ENCODE measurements at regions not wholly inside any gene's neighbourhood (a gene's known extent, or its start where the extent isn't known, plus 50 kb on each side); places are given as distances from the start of the nearest gene placed in this dataset.

DNA sequence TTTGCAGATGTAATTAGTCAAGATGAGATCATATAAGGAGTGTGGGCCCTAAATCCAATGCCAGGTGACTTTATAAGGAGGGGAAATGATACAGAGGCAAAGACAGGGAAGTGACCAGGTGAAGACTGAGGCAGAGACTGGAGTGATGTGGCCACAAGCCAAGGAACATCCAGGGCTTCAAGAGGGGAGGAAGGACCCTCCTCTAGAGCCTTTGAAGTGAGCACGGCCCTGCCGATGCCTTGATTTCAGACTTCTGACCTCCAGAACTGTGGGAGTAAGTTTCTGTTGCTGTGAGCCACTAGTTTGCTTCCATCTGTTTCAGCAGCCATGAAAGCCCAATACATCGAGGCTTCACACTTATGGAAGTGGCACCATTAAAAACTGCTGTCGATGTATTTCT, 78.7 kb downstream of the SHANK2 start:
- WGBS = 91% methylated on average over 4 of the region's 4 CpGs
- no peak for DNase-seq (ENCODE audit: low spot score)
- Histone ChIP-seq H3K36me3 (ENCODE audit: control insufficient read depth in 4 of 4, insufficient read depth in 3 of 4, low read depth in 1 of 4, low read length in 3 of 4) (no peaks in the 10 kb centered on the region), H3K9ac (ENCODE audit: low read depth in 1 of 2, low read length in 2 of 2) (no peak overlapping the region), H3K9me3 (ENCODE audit: control insufficient read depth in 4 of 4, low read length in 3 of 4) (no peaks in the 10 kb centered on the region), H3K4me1 (ENCODE audit: control insufficient read depth in 4 of 4, insufficient read depth in 4 of 4, low read length in 3 of 4) (no peaks in the 10 kb centered on the region), H3K4me3 (ENCODE audit: low read depth in 1 of 3, low read length in 3 of 3) (no peak overlapping the region), H3K27ac (ENCODE audit: low read depth in 1 of 2, low read length in 2 of 2) (no peak overlapping the region), H3K27me3 (ENCODE audit: control insufficient read depth in 4 of 4, insufficient read depth in 4 of 4, low read length in 3 of 4) (no peaks in the 10 kb centered on the region)
- no peak for TF ChIP-seq TAF1 (conservative IDR thresholded peaks at IDR 0.05)
- TF ChIP-seq ATF3 (IDR thresholded peaks at IDR 0.05) = no peak
- TF ChIP-seq CTCF (IDR thresholded peaks at IDR 0.05; ENCODE audit: low read depth, low read length, missing input control) = no peak
- no peak for TF ChIP-seq RXRA (IDR thresholded peaks at IDR 0.05)
- no peak for TF ChIP-seq FOXA2 (IDR thresholded peaks at IDR 0.05)
- TF ChIP-seq YY1 (IDR thresholded peaks at IDR 0.05) = no peak
- no peak for TF ChIP-seq FOXA1 (IDR thresholded peaks at IDR 0.05)
- TF ChIP-seq NR2F2 (IDR thresholded peaks at IDR 0.05) = no peak
- TF ChIP-seq, protein P1, sequence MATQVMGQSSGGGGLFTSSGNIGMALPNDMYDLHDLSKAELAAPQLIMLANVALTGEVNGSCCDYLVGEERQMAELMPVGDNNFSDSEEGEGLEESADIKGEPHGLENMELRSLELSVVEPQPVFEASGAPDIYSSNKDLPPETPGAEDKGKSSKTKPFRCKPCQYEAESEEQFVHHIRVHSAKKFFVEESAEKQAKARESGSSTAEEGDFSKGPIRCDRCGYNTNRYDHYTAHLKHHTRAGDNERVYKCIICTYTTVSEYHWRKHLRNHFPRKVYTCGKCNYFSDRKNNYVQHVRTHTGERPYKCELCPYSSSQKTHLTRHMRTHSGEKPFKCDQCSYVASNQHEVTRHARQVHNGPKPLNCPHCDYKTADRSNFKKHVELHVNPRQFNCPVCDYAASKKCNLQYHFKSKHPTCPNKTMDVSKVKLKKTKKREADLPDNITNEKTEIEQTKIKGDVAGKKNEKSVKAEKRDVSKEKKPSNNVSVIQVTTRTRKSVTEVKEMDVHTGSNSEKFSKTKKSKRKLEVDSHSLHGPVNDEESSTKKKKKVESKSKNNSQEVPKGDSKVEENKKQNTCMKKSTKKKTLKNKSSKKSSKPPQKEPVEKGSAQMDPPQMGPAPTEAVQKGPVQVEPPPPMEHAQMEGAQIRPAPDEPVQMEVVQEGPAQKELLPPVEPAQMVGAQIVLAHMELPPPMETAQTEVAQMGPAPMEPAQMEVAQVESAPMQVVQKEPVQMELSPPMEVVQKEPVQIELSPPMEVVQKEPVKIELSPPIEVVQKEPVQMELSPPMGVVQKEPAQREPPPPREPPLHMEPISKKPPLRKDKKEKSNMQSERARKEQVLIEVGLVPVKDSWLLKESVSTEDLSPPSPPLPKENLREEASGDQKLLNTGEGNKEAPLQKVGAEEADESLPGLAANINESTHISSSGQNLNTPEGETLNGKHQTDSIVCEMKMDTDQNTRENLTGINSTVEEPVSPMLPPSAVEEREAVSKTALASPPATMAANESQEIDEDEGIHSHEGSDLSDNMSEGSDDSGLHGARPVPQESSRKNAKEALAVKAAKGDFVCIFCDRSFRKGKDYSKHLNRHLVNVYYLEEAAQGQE (IDR thresholded peaks at IDR 0.05) = no peak
- TF ChIP-seq SP1 (IDR thresholded peaks at IDR 0.05) = no peak
- no peak for TF ChIP-seq HNF4A (conservative IDR thresholded peaks at IDR 0.05)
- TF ChIP-seq RAD21 (IDR thresholded peaks at IDR 0.05) = no peak

- Histone ChIP-seq H3K27ac (ENCODE audit: low read depth in 1 of 2, low read length in 2 of 2) (no peak overlapping the region), H3K27me3 (ENCODE audit: control insufficient read depth in 4 of 4, insufficient read depth in 4 of 4, low read length in 3 of 4) (no peaks in the 10 kb centered on the region), H3K9ac (ENCODE audit: low read depth in 1 of 2, low read length in 2 of 2) (no peak overlapping the region), H3K4me3 (ENCODE audit: low read depth in 1 of 3, low read length in 3 of 3) (no peak overlapping the region), H3K36me3 (ENCODE audit: control insufficient read depth in 4 of 4, insufficient read depth in 3 of 4, low read depth in 1 of 4, low read length in 3 of 4) (no peaks in the 10 kb centered on the region), H3K4me1 (ENCODE audit: control insufficient read depth in 4 of 4, insufficient read depth in 4 of 4, low read length in 3 of 4) (no peaks in the 10 kb centered on the region), H3K9me3 (ENCODE audit: control insufficient read depth in 4 of 4, low read length in 3 of 4) (no peaks in the 10 kb centered on the region)
- peak; percentile 17 for DNase-seq (ENCODE audit: low spot score)
- TF ChIP-seq FOXA2 (IDR thresholded peaks at IDR 0.05) (no peak), JUND (IDR thresholded peaks at IDR 0.05) (no peak), RXRA (IDR thresholded peaks at IDR 0.05) (no peak)
- 92% methylated on average over 9 of the region's 9 CpGs for WGBS
Observed at GRCh38 chr11:71172680-71173079, 79.7 kb downstream of the SHANK2 start.

- Histone ChIP-seq H3K4me1 (ENCODE audit: control insufficient read depth in 4 of 4, insufficient read depth in 4 of 4, low read length in 3 of 4) (no peaks in the 10 kb centered on the region), H3K36me3 (ENCODE audit: control insufficient read depth in 4 of 4, insufficient read depth in 3 of 4, low read depth in 1 of 4, low read length in 3 of 4) (no peaks in the 10 kb centered on the region), H3K27ac (ENCODE audit: low read depth in 1 of 2, low read length in 2 of 2) (no peak overlapping the region), H3K27me3 (ENCODE audit: control insufficient read depth in 4 of 4, insufficient read depth in 4 of 4, low read length in 3 of 4) (no peaks in the 10 kb centered on the region), H3K9ac (ENCODE audit: low read depth in 1 of 2, low read length in 2 of 2) (no peak overlapping the region), H3K4me3 (ENCODE audit: low read depth in 1 of 3, low read length in 3 of 3) (no peak overlapping the region), H3K9me3 (ENCODE audit: control insufficient read depth in 4 of 4, low read length in 3 of 4) (no peaks in the 10 kb centered on the region)
- peak; percentile 21 for DNase-seq (ENCODE audit: low spot score)
- WGBS = 95% methylated on average over 11 of the region's 11 CpGs
- TF ChIP-seq, protein P1 (IDR thresholded peaks at IDR 0.05) = no peak
- TF ChIP-seq RAD21 (IDR thresholded peaks at IDR 0.05) (no peak), ATF3 (IDR thresholded peaks at IDR 0.05) (no peak), GABPA (IDR thresholded peaks at IDR 0.05 in 1 of 2, conservative IDR thresholded peaks at IDR 0.05 in 1 of 2) (no peak), MAX (IDR thresholded peaks at IDR 0.05) (no peak), ZBTB33 (IDR thresholded peaks at IDR 0.05) (no peak), SP1 (IDR thresholded peaks at IDR 0.05) (no peak), JUND (IDR thresholded peaks at IDR 0.05) (no peak), RXRA (IDR thresholded peaks at IDR 0.05) (no peak), FOXA2 (IDR thresholded peaks at IDR 0.05) (no peak)
Observed at GRCh38 chr11:71171576-71171975, 80.8 kb downstream of the SHANK2 start.

All from liver (tissue), 8 donors.